ENCODE measurements at regions not wholly inside any gene's neighbourhood (a gene's known extent, or its start where the extent isn't known, plus 50 kb on each side); places are given as distances from the start of the nearest gene placed in this dataset.

DNA sequence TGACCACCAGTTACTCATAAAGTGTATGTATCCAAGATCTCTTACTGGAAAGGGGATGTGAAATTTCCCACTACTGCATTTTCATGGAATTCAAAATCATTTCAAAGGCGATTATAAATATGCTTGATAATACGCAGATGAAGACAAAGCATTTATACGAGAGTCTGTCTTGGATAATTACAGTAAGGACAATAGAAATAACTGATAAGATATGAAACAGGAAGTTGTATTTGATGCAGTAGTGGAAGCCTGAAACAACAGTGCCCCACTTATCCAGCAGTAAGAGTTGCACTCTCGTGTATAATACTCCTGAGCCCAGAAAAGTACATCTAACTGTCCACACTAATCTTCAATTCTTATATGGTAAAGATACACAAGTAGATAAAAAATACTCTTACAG, 188.7 kb upstream of the POU5F2 start:
- DNase-seq (ENCODE audit: low spot score): no peak
- no peak for TF ChIP-seq CTCF (IDR thresholded peaks at IDR 0.05)
- Histone ChIP-seq H3K4me3 (no peak overlapping the region), H3K27ac (no peak overlapping the region)

- no peak for TF ChIP-seq CTCF (IDR thresholded peaks at IDR 0.05)
- H3K27ac ChIP-seq: no peak overlapping the region
- no peak overlapping the region for H3K4me3 ChIP-seq
- no peak for DNase-seq (ENCODE audit: low spot score)
These were observed 187.7 kb upstream of the POU5F2 start for GRCh38 chr5:93929131-93929530.

DNA sequence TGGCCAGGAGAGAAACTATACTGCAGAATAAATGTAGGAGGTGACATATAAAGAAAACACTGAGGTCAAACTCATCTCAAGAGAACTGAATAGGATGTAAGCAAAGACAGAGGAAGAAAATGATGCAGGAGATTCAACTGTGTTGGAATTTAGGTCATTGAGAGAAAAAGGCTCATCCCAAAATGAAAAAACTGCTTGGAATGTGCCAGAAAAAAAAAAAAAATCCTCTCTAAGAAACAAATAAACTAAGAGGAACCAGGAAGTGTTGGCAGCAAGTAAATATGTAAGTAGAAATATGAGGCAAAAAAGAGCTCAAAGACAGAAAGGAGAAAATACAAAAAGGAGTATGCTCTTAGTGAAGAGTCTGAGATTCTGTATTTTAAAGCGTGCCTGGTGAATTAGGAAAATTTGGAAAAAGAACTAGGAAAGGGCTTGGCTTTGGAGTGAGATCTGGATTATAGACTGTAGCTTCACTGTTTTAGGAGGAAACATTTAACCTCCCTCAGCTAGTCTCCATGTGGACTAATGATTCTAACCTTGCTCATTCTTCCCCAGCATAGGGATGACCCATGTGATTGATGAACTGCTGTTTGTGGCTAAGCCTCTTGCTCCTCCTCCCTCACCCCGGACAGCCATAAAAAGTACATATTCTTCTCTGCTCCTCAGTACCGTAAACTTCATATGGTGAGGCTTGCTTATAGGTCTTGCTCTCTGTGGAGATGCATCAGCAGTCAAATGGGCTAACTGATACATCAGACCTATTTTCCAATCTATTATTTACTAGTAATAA, 185.6 kb upstream of the POU5F2 start:
- no peak overlapping the region for H3K4me3 ChIP-seq
- no peak overlapping the region for H3K27ac ChIP-seq
- no peak for DNase-seq (ENCODE audit: low spot score)
- no peak for TF ChIP-seq CTCF (IDR thresholded peaks at IDR 0.05)

DNA sequence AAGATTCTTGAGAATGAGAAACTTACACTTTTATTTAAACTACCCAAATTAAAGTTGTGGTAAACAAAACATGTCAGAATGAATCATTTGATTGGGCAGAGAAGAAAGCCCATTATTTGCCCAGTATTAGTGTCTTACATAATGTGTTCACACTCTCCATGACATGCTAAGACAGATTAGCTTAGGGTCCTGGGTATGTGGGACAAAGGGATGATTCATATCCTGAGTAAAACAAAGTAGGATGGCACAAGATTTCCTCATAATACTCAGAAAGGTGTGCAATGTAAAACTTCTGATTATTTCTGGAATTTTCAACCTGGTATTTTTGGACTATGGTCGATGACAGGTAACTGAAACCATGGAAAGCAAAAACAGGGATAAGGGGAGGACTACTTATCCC, 183.9 kb upstream of the POU5F2 start:
- H3K27ac ChIP-seq: no peak overlapping the region
- no peak overlapping the region for H3K4me3 ChIP-seq
- no peak for DNase-seq (ENCODE audit: low spot score)
- TF ChIP-seq CTCF (IDR thresholded peaks at IDR 0.05): no peak

DNA sequence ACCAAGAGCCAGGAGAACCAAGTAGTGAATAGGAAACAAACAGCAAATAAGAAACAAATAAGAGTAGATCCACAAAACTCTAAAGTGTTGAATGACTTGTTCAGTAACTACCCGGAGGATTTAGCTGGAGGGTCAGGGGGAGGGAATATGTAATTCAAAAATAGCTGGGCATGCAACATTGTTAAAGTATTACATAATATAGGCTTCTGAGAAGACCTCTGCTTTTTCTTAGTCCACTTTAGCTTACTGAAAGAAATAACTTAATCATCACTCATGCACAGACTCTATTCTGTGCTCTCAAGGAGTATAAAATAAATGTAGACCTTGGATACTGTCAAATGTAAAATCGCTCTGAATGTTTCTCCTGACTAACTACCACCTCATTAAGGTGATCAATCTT, 183.2 kb upstream of the POU5F2 start:
- no peak for DNase-seq (ENCODE audit: low spot score)

DNA sequence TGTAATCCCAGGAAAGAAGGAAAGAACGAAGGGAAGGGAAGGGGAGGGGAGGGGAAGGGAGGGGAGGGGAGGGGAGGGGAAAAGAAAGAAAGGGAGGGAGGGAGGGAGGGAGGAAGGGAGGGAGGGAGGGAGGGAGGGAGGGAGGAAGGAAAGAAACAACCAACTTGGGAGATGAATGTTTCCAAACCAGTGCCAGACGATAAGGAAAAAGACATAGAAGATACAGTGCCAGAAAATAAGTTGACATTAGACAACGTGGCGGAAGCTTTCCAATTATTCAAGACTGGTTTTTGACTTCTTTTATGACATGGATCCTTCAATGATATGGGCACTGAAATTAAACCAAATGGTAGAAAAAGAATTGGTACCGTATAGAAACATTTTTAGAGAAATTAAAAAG, 181.2 kb upstream of the POU5F2 start:
- no peak for DNase-seq (ENCODE audit: low spot score)
- no peak overlapping the region for H3K27ac ChIP-seq
- no peak overlapping the region for H3K4me3 ChIP-seq
- TF ChIP-seq CTCF (IDR thresholded peaks at IDR 0.05): no peak

More for the DNA sequence above, 183.2 kb upstream of the POU5F2 start:
- Histone ChIP-seq H3K4me3 (no peak overlapping the region), H3K27ac (no peak overlapping the region)
- no peak for TF ChIP-seq CTCF (IDR thresholded peaks at IDR 0.05)

DNA sequence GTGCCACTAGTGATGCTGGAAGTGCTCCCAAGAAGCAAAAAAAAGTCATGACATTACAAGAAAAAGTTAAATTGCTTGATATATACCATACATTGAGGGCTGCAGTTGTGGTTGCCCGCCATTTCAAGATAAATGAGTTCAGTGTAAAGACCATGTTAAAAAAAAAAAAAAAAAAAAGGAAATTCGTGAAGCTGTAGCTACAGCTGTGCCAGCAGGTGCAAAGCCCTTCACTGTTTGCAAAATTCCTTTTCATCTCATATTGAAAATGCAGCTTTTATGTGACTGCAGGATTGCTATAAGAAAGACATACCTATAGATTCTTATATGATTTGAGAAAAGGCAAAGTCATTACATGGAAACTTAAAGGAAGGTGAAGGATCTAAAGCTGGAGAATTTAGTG, 179.6 kb upstream of the POU5F2 start:
- H3K4me3 ChIP-seq: no peak overlapping the region
- no peak overlapping the region for H3K27ac ChIP-seq

More for the DNA sequence above, 179.6 kb upstream of the POU5F2 start:
- no peak for TF ChIP-seq CTCF (IDR thresholded peaks at IDR 0.05)
- no peak for DNase-seq (ENCODE audit: low spot score)
